ENCODE measurements at regions not wholly inside any gene's neighbourhood (a gene's known extent, or its start where the extent isn't known, plus 50 kb on each side); places are given as distances from the start of the nearest gene placed in this dataset.
"Not testable (repeated sequence)": the region's sequence is repeated elsewhere in the genome, so short reads cannot be mapped to it uniquely, and the experiment has no call there.

DNA sequence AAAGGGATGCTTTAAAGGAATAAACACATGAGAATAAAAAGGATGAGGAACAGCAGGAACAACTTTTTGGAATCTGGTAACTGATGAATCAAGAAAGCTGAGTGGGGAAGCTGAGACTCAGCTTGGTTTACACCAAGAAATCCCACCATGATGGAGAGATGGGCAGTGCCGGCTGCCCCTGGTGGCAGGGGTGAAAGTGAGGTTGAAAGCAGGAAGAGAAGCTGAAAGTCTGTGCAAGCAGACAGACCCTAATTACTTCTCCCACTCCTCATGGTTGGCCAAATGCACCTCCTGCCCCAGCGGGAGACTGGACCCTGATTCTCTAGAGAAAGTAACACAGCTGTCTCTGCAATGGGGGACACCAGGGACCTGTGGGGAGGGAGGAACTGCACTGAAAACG lies 57.6 kb upstream of the NANOS1 start:
- peaks cover 0 to 13% (median 8%) of the 10 kb centered on the region in 4 donors for H3K9me3 ChIP-seq
- no peaks in the 10 kb centered on the region for H3K27me3 ChIP-seq
- no peak for TF ChIP-seq POLR2AphosphoS5 (IDR thresholded peaks at IDR 0.05)
- TF ChIP-seq EP300 (IDR thresholded peaks at IDR 0.05), result no peak
- no peaks in the 10 kb centered on the region for H3K4me1 ChIP-seq
- H3K36me3 ChIP-seq, result no peaks in the 10 kb centered on the region
- WGBS, 5 donors, result 63 to 71% (median 71%) methylated on average over 3 of the region's 3 CpGs
- no peak overlapping the region for H3K4me3 ChIP-seq
- intact Hi-C loops (cut with DNase I; ENCODE audit: low total_unique reads), result no loop called here
- H3K27ac ChIP-seq, result no peak overlapping the region
- DNase-seq, result no peak

DNA sequence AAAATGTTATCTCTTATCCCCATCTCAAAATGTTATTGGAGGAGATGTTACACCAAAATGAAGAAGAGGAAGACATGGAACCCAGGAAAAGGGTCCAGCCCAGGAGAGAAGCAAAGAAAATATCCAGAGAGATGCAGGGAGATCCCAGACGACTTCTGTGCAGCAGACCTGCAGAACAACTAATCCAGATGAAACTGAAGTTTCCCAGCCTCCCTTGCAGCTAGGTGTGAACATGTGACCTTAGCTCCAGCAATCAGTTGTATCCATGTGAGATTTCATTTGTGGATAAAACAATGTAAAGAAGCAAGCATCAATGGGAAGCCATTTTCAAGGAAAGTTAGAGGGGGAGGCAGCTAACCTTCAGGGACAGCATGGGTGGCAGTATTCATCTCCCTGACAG lies 55.8 kb upstream of the NANOS1 start:
- no peak for TF ChIP-seq POLR2A (IDR thresholded peaks at IDR 0.05)
- no peak for TF ChIP-seq EP300 (IDR thresholded peaks at IDR 0.05)
- no peak for TF ChIP-seq CTCF (IDR thresholded peaks at IDR 0.05)
- no peak for TF ChIP-seq POLR2AphosphoS5 (IDR thresholded peaks at IDR 0.05)
- WGBS, 5 donors, result 75 to 85% (median 78%) methylated on average over 1 of the region's 1 CpG

GRCh38 chr10:118974951-118975350 lies 54.6 kb upstream of the NANOS1 start:
- DNase-seq, result no peak
- intact Hi-C loops (cut with DNase I; ENCODE audit: low total_unique reads), result no loop called here

More for the DNA sequence above, 55.8 kb upstream of the NANOS1 start:
- no peak overlapping the region for H3K27ac ChIP-seq
- H3K27me3 ChIP-seq, result no peaks in the 10 kb centered on the region
- H3K36me3 ChIP-seq, result no peaks in the 10 kb centered on the region
- intact Hi-C loops (cut with DNase I; ENCODE audit: low total_unique reads), result no loop called here
- no peak overlapping the region for H3K4me3 ChIP-seq
- peaks cover 0 to 13% (median 8%) of the 10 kb centered on the region in 4 donors for H3K9me3 ChIP-seq
- no peaks in the 10 kb centered on the region for H3K4me1 ChIP-seq
- DNase-seq, result no peak

GRCh38 chr10:118976219-118976618 lies 53.3 kb upstream of the NANOS1 start:
- H3K9me3 ChIP-seq, result peaks cover 0 to 13% (median 8%) of the 10 kb centered on the region in 4 donors
- 85 to 94% (median 92%) methylated on average over 3 of the region's 3 CpGs for WGBS, 5 donors
- intact Hi-C loops (cut with DNase I; ENCODE audit: low total_unique reads); H3K27ac ChIP-seq; DNase-seq; H3K4me1 ChIP-seq; H3K36me3 ChIP-seq; H3K27me3 ChIP-seq; H3K4me3 ChIP-seq: not testable (repeated sequence)

More at GRCh38 chr10:118974951-118975350, 54.6 kb upstream of the NANOS1 start:
- 73 to 80% (median 76%) methylated on average over 3 of the region's 3 CpGs for WGBS, 5 donors
- H3K36me3 ChIP-seq, result no peaks in the 10 kb centered on the region
- no peak overlapping the region for H3K27ac ChIP-seq
- no peak overlapping the region for H3K4me3 ChIP-seq
- peaks cover 0 to 13% (median 8%) of the 10 kb centered on the region in 4 donors for H3K9me3 ChIP-seq
- TF ChIP-seq CTCF (IDR thresholded peaks at IDR 0.05), result no peak
- TF ChIP-seq EP300 (IDR thresholded peaks at IDR 0.05), result no peak
- no peak for TF ChIP-seq POLR2AphosphoS5 (IDR thresholded peaks at IDR 0.05)
- no peak for TF ChIP-seq POLR2A (IDR thresholded peaks at IDR 0.05)
- H3K4me1 ChIP-seq, result no peaks in the 10 kb centered on the region
- no peaks in the 10 kb centered on the region for H3K27me3 ChIP-seq

DNA sequence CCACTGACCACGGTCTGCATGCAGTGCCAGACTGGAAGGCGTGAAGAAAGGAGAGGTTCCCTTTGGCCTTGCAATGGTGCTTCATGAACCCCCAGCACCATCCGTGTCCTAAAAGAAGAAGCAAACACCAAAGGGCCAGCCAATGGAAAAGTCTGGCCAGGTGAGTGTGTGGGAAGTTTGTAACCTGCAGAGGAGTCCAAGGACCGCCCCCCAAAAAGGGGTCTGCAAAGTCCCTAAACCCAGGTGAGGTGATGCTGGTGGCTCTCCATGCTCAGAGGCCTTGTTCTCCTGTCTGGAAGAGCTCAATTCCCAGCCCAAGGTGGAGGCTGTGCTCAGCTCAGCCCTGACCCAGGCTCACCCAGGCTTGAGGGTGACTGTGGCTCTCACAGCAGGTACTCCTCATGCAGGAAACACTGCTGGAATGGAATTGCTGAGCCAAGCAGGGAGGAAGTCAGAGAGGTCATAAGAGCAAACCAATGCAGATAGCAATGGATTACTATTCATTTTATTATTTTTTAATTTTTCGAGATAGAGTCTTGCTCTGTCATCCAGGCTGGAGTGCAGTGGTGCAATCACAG lies 52.4 kb upstream of the NANOS1 start:
- 59 to 81% (median 78%) methylated on average over 5 of the region's 5 CpGs for WGBS, 5 donors
- Histone ChIP-seq H3K27me3 (no peaks in the 10 kb centered on the region), H3K4me3 (no peak overlapping the region), H3K36me3 (no peaks in the 10 kb centered on the region), H3K4me1 (no peaks in the 10 kb centered on the region), H3K9me3 (peaks cover 0 to 13% (median 8%) of the 10 kb centered on the region in 4 donors), H3K27ac (no peak overlapping the region)
- no peak for DNase-seq
- no peak for TF ChIP-seq CTCF (IDR thresholded peaks at IDR 0.05)
- TF ChIP-seq POLR2AphosphoS5 (IDR thresholded peaks at IDR 0.05), result no peak
- TF ChIP-seq POLR2A (IDR thresholded peaks at IDR 0.05), result no peak
- no peak for TF ChIP-seq EP300 (IDR thresholded peaks at IDR 0.05)
- intact Hi-C loops (cut with DNase I; ENCODE audit: low total_unique reads), result no loop called here

All from stomach (tissue), 8 donors.